ENCODE measurements at regions not wholly inside any gene's neighbourhood (a gene's known extent, or its start where the extent isn't known, plus 50 kb on each side); places are given as distances from the start of the nearest gene placed in this dataset.

GRCh38 chr12:78442454-78442801, 422.1 kb upstream of the SYT1 start:
- Mint-ChIP-seq H3K27ac (ENCODE audit: unreplicated experiment) (no peak overlapping the region), H3K27me3 (ENCODE audit: unreplicated experiment) (peaks cover 18% of the 10 kb centered on the region), H3K4me1 (ENCODE audit: unreplicated experiment) (no peaks in the 10 kb centered on the region), H3K9me3 (ENCODE audit: unreplicated experiment) (peaks cover 7% of the 10 kb centered on the region), H3K36me3 (ENCODE audit: unreplicated experiment) (no peaks in the 10 kb centered on the region), H3K4me3 (ENCODE audit: unreplicated experiment) (no peak overlapping the region)
- no peak for DNase-seq (ENCODE audit: extremely low spot score, unreplicated experiment)
- TF ChIP-seq, protein P1, sequence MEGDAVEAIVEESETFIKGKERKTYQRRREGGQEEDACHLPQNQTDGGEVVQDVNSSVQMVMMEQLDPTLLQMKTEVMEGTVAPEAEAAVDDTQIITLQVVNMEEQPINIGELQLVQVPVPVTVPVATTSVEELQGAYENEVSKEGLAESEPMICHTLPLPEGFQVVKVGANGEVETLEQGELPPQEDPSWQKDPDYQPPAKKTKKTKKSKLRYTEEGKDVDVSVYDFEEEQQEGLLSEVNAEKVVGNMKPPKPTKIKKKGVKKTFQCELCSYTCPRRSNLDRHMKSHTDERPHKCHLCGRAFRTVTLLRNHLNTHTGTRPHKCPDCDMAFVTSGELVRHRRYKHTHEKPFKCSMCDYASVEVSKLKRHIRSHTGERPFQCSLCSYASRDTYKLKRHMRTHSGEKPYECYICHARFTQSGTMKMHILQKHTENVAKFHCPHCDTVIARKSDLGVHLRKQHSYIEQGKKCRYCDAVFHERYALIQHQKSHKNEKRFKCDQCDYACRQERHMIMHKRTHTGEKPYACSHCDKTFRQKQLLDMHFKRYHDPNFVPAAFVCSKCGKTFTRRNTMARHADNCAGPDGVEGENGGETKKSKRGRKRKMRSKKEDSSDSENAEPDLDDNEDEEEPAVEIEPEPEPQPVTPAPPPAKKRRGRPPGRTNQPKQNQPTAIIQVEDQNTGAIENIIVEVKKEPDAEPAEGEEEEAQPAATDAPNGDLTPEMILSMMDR (IDR thresholded peaks at IDR 0.05), result no peak

DNA sequence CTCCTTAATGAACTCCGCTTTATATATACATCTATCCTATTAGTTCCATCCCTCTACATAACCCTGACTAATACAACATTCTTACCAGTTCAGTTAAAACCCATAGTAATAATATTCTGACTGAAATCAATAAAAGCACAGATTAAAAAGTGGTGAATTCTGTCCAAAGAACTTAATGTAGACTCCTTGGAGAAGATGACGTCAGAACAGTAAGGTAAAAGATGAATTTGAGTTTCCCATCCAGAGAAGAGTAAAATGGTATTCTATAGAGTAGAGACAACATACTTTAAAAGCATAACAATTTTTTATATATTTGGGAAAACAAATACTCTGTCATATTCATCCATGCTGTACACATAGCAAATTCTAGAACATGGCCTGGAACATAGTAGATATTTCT, 418.0 kb upstream of the SYT1 start:
- no peaks in the 10 kb centered on the region for H3K36me3 Mint-ChIP-seq (ENCODE audit: unreplicated experiment)

GRCh38 chr12:78447373-78447772, 417.2 kb upstream of the SYT1 start:
- Mint-ChIP-seq H3K9me3 (ENCODE audit: unreplicated experiment) (no peaks in the 10 kb centered on the region), H3K27me3 (ENCODE audit: unreplicated experiment) (peaks cover 18% of the 10 kb centered on the region), H3K4me3 (ENCODE audit: unreplicated experiment) (no peak overlapping the region), H3K27ac (ENCODE audit: unreplicated experiment) (no peak overlapping the region), H3K4me1 (ENCODE audit: unreplicated experiment) (no peaks in the 10 kb centered on the region), H3K36me3 (ENCODE audit: unreplicated experiment) (no peaks in the 10 kb centered on the region)
- DNase-seq (ENCODE audit: extremely low spot score, unreplicated experiment), result no peak
- TF ChIP-seq, protein P1 (IDR thresholded peaks at IDR 0.05), result no peak

More for the DNA sequence above, 418.0 kb upstream of the SYT1 start:
- Mint-ChIP-seq H3K27ac (ENCODE audit: unreplicated experiment) (no peak overlapping the region), H3K9me3 (ENCODE audit: unreplicated experiment) (no peaks in the 10 kb centered on the region), H3K27me3 (ENCODE audit: unreplicated experiment) (peaks cover 22% of the 10 kb centered on the region), H3K4me1 (ENCODE audit: unreplicated experiment) (no peaks in the 10 kb centered on the region), H3K4me3 (ENCODE audit: unreplicated experiment) (no peak overlapping the region)
- TF ChIP-seq, protein P1 (IDR thresholded peaks at IDR 0.05), result no peak
- DNase-seq (ENCODE audit: extremely low spot score, unreplicated experiment), result no peak

DNA sequence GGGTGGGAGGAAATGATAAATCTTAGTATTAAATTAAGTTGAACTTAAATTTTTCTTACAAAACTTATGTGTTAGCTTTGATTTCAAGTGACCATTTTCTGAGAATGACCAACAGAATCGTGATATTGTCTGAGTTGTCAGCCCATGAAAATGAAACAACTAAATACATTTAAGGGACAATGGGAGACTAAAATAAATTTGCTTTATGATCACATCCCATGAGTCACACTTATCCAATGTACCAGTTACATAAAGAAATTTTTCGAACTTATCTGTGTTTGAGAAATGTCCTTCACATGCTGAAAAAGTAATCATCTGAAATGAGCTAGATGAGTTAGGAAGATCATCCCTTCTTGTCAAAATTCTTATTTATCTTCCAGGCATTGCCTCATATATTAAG, 415.9 kb upstream of the SYT1 start:
- Mint-ChIP-seq H3K36me3 (ENCODE audit: unreplicated experiment) (no peaks in the 10 kb centered on the region), H3K9me3 (ENCODE audit: unreplicated experiment) (no peaks in the 10 kb centered on the region), H3K27me3 (ENCODE audit: unreplicated experiment) (peaks cover 17% of the 10 kb centered on the region), H3K4me3 (ENCODE audit: unreplicated experiment) (no peak overlapping the region), H3K4me1 (ENCODE audit: unreplicated experiment) (no peaks in the 10 kb centered on the region), H3K27ac (ENCODE audit: unreplicated experiment) (no peak overlapping the region)
- no peak for DNase-seq (ENCODE audit: extremely low spot score, unreplicated experiment)
- TF ChIP-seq, protein P1 (IDR thresholded peaks at IDR 0.05), result no peak

GRCh38 chr12:78455991-78456390, 408.6 kb upstream of the SYT1 start:
- H3K9me3 Mint-ChIP-seq (ENCODE audit: unreplicated experiment), result peaks cover 3% of the 10 kb centered on the region
- H3K36me3 Mint-ChIP-seq (ENCODE audit: unreplicated experiment), result no peaks in the 10 kb centered on the region
- H3K4me3 Mint-ChIP-seq (ENCODE audit: unreplicated experiment), result no peak overlapping the region
- no peak for DNase-seq (ENCODE audit: extremely low spot score, unreplicated experiment)
- H3K27me3 Mint-ChIP-seq (ENCODE audit: unreplicated experiment), result peaks cover 10% of the 10 kb centered on the region
- H3K4me1 Mint-ChIP-seq (ENCODE audit: unreplicated experiment), result no peaks in the 10 kb centered on the region
- no peak overlapping the region for H3K27ac Mint-ChIP-seq (ENCODE audit: unreplicated experiment)
- TF ChIP-seq, protein P1 (IDR thresholded peaks at IDR 0.05), result no peak

Measured in osteocyte (in vitro differentiated cells).